Psoas muscle (tissue), 7 donors: ENCODE measurements at regions not wholly inside any gene's neighbourhood (a gene's known extent, or its start where the extent isn't known, plus 50 kb on each side); places are given as distances from the start of the nearest gene placed in this dataset.

ENCODE experiments used
- ATAC-seq, 4 donors: fragments of 200-7000 bp; cut with Tn5 transposase; one replicate each; pipeline ENCODE4 v1.9.1; 2020; ENCODE audit warnings: moderate library complexity in 3 of 4, mild to moderate bottlenecking in 2 of 4
- DNase-seq, 2 donors: peaks; one replicate each; pipeline ENCODE4 v3.0.0-alpha.2; 2020
- H3K27ac ChIP-seq: fragments of 200-600 bp; one replicate; pipeline ENCODE4 v1.8.0; 2022
- H3K27me3 ChIP-seq, 3 donors: fragments of 200-600 bp in 1 of 3; one replicate each; pipeline versions ENCODE4 v1.6.1 to v1.8.0; 2013 to 2022; ENCODE audit warnings: low read length in 2 of 3, mild to moderate bottlenecking in 2 of 3, moderate library complexity in 1 of 3; ENCODE audit not compliant: insufficient read depth in 3 of 3
- H3K36me3 ChIP-seq, 2 donors: fragments of 200-600 bp in 1 of 2; one replicate each; pipeline versions ENCODE4 v1.6.1 to v1.8.0; 2013 to 2022; ENCODE audit warnings: low read depth in 1 of 2, mild to moderate bottlenecking in 1 of 2, moderate library complexity in 1 of 2; ENCODE audit not compliant: insufficient read depth in 1 of 2
- H3K4me1 ChIP-seq: fragments of 200-600 bp; one replicate; pipeline ENCODE4 v1.8.0; 2022
- H3K4me3 ChIP-seq: fragments of 200-600 bp; one replicate; pipeline ENCODE4 v1.8.0; 2022; ENCODE audit warnings: mild to moderate bottlenecking
- H3K9me3 ChIP-seq: fragments of 200-600 bp; one replicate; pipeline ENCODE4 v1.8.0; 2022
- WGBS, 3 donors: extraction: QIAGEN DNeasy Blood & Tissue Kit; methylation state at CpG; one replicate each; pipeline versions ENCODE4 v1.1.6 to v1.1.7; 2013; 5-methylcytosine and 5-hydroxymethylcytosine counted together
- intact Hi-C, 2 donors: fragments of 100-400 bp; cut with DNase I; formaldehyde crosslinking; loops; one replicate each; pipeline versions ENCODE4 v1.11.0 to v1.14.2; 2022
- TF ChIP-seq, protein P1 (sequence below): fragments of 200-600 bp; IDR thresholded peaks from one replicate; pipeline ENCODE4 v1.8.0; 2022; ENCODE audit warnings: antibody characterized with exemption
- donor health status: healthy with polysubstance abuse.
- donor health status: DM: no; HTN: no; CAD: no; lungs with moderate emphysema.
- donor health status: Bipolar disorder and iron deficiency.
- donor health status: healthy.
- donor health status: DM: yes; HTN: yes; CAD: no.
- donor health status: DM: no; HTN: no; CAD: no.
- donor health status: DM: yes; HTN: yes; CAD: no.

DNA sequence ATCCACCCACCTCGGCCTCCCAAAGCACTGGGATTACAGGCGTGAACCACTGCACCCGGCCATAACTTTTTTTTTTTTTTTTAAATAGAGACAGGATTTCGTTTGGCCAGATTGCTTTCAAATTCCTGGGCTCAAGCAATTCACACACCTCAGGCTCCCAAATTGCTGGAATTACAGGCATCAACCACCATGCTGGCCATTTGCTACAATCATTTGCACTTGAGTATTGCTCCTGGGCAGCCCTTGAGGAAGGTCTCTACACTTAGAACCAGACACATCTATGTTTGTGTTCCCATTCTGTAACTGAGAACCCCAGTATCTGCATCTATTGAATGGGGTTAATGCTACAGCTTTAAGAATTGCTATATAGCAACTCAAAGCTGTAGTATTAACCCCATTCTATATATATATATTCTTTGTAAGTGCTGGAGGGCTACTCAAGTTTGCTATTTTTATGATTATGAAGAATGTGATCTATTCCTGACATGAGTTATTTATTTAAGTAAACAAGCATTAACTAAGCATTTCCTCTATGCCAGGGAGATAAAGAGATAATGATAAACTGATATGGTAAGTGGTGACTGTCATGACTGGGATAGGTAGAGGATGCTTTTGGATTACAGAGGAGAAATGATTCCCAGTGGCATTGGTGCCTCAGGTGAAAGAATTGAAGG lies 496.5 kb upstream of the TNC start:
- intact Hi-C loops, result no loop called here
- H3K4me3 ChIP-seq, result no peak overlapping the region
- peaks cover 0 to 7% (median 0%) of the 10 kb centered on the region in 3 donors for H3K27me3 ChIP-seq
- no peaks in the 10 kb centered on the region for H3K4me1 ChIP-seq
- 69 to 75% (median 71%) methylated on average over 4 of the region's 4 CpGs for WGBS, 3 donors
- ATAC-seq (no peak), DNase-seq (no peak)
- H3K27ac ChIP-seq, result no peak overlapping the region
- TF ChIP-seq, protein P1, sequence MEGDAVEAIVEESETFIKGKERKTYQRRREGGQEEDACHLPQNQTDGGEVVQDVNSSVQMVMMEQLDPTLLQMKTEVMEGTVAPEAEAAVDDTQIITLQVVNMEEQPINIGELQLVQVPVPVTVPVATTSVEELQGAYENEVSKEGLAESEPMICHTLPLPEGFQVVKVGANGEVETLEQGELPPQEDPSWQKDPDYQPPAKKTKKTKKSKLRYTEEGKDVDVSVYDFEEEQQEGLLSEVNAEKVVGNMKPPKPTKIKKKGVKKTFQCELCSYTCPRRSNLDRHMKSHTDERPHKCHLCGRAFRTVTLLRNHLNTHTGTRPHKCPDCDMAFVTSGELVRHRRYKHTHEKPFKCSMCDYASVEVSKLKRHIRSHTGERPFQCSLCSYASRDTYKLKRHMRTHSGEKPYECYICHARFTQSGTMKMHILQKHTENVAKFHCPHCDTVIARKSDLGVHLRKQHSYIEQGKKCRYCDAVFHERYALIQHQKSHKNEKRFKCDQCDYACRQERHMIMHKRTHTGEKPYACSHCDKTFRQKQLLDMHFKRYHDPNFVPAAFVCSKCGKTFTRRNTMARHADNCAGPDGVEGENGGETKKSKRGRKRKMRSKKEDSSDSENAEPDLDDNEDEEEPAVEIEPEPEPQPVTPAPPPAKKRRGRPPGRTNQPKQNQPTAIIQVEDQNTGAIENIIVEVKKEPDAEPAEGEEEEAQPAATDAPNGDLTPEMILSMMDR, result no peak
- no peaks in the 10 kb centered on the region for H3K36me3 ChIP-seq
- H3K9me3 ChIP-seq, result no peaks in the 10 kb centered on the region

DNA sequence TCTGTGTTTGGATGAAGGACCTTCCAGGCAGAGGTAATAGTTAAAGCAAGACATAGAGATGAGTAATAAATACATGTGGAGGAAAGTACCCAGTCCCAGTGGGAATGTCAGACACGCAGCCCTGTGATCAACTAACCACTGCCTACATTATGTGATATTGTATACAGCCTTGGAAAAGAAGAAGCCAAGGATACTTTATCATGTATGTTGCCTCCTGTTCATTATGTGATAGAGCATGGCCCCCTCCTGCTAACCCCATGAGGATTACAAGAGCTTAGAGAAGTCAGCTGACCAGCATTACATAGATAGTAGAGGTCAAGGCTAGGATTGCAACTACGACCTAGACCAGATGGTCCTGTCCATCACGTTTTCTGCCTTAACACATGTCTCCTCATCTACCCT lies 497.0 kb upstream of the TNC start:
- Histone ChIP-seq H3K4me3 (no peak overlapping the region), H3K9me3 (no peaks in the 10 kb centered on the region), H3K4me1 (no peaks in the 10 kb centered on the region), H3K36me3 (no peaks in the 10 kb centered on the region), H3K27ac (no peak overlapping the region), H3K27me3 (peaks cover 0 to 7% (median 0%) of the 10 kb centered on the region in 3 donors)
- TF ChIP-seq, protein P1, result no peak
- intact Hi-C loops, result no loop called here
- DNase-seq, result no peak
- WGBS, 3 donors, result 38 to 42% (median 41%) methylated on average over 3 of the region's 3 CpGs
- ATAC-seq, result no peak

DNA sequence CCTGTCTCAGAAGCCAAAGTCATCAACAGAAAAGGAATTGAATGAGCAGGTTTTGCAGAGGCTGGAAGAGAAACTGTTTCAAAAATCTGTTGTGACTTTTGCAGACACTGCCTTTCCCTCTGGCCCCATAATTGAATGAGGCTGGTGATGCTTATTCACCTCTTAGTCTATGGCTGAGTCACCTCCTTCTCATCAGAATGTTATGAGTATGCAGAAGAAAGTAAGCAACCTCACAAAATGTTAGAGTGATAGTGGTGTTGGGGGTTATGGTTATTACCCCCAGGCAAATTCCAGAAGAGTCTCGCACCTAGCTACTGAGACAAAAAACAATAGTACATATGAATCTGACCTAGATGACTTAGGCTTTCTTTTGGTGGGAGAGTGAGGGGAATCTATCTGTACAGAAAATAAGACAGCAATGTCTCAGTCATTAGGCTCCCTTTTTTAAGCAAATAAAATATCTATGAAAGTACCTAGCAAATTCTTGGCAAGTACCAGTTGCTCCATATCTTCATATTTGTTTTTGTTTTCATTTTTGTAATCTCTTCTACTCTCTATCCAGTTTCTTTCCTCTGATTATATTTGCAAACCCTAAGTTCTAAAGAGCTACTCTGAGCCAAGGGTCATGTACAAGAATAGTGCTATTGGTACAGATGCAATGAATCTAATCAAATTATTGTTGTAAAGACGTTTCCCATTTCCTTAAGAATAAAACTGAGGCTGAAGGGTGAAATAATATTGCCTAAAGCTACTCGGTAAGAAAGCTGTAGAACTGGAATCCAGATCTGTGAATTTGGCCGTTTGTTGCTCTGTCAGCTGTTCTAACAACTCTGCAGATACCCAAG lies 498.1 kb upstream of the TNC start:
- intact Hi-C loops, result no loop called here
- Histone ChIP-seq H3K4me1 (no peaks in the 10 kb centered on the region), H3K36me3 (no peaks in the 10 kb centered on the region), H3K4me3 (no peak overlapping the region), H3K27me3 (peaks cover 0 to 7% (median 0%) of the 10 kb centered on the region in 3 donors), H3K27ac (no peak overlapping the region), H3K9me3 (no peaks in the 10 kb centered on the region)
- DNase-seq (no peak), ATAC-seq (no peak)
- TF ChIP-seq, protein P1, result no peak
- WGBS, 3 donors, result 67 to 72% (median 68%) methylated on average over 4 of the region's 4 CpGs

DNA sequence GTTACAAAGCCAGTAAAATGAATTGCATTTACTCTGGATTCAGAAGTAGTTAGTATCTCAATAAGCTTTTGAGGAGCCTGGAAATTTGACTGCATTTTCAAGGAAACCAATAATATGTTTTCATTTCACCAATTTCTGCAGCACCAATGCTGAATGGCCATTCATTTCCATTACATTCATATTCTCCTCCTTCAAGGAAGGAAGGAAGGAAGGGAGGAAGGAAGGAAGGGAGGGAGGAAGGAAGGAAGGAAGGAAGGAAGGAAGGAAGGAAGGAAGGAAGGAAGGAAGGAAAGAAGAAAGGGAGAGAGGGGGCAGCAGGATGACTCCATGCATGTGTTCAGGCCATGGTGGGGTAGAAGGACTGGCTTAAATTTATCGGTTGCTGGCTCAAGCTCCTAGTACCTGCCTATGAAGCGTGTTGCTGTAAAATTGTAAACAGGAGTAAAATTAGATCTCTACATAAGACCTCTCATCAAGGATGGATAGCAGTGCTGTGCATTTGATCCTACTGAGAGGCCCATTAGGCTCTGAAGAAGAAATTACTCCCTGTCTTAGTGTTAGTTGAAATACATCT lies 498.8 kb upstream of the TNC start:
- 93 to 98% (median 96%) methylated on average over 2 of the region's 2 CpGs for WGBS, 3 donors
- Histone ChIP-seq H3K36me3 (no peaks in the 10 kb centered on the region), H3K27ac (no peak overlapping the region), H3K9me3 (no peaks in the 10 kb centered on the region), H3K4me3 (no peak overlapping the region), H3K27me3 (peaks cover 0 to 7% (median 0%) of the 10 kb centered on the region in 3 donors), H3K4me1 (no peaks in the 10 kb centered on the region)
- ATAC-seq (no peak), DNase-seq (no peak)
- intact Hi-C loops, result no loop called here
- TF ChIP-seq, protein P1, result no peak
